Lower lobe of right lung (tissue), 2 donors: ENCODE measurements at regions not wholly inside any gene's neighbourhood (a gene's known extent, or its start where the extent isn't known, plus 50 kb on each side); places are given as distances from the start of the nearest gene placed in this dataset.
"Not testable (repeated sequence)": the region's sequence is repeated elsewhere in the genome, so short reads cannot be mapped to it uniquely, and the experiment has no call there.

Experiments used
- ATAC-seq, 2 donors: fragments of 200-7000 bp; cut with Tn5 transposase; one replicate each; pipeline ENCODE4 v1.9.1; 2020 to 2022; ENCODE audit warnings: mild to moderate bottlenecking in 2 of 2, moderate library complexity in 2 of 2
- DNase-seq: peaks from one replicate; pipeline ENCODE4 v3.0.0-alpha.2; 2020
- H3K27ac ChIP-seq: fragments of 200-600 bp; one replicate; pipeline ENCODE4 v1.8.0; 2022
- H3K27me3 ChIP-seq: fragments of 200-600 bp; one replicate; pipeline ENCODE4 v1.8.0; 2022; ENCODE audit warnings: low read depth
- H3K36me3 ChIP-seq: fragments of 200-600 bp; one replicate; pipeline ENCODE4 v1.8.0; 2022; ENCODE audit warnings: mild to moderate bottlenecking
- H3K4me1 ChIP-seq: fragments of 200-600 bp; one replicate; pipeline ENCODE4 v1.8.0; 2022
- H3K4me3 ChIP-seq: fragments of 200-600 bp; one replicate; pipeline ENCODE4 v1.8.0; 2022; ENCODE audit warnings: mild to moderate bottlenecking
- H3K9me3 ChIP-seq: fragments of 200-600 bp; one replicate; pipeline ENCODE4 v1.8.0; 2022
- intact Hi-C: fragments of 100-400 bp; cut with DNase I; formaldehyde crosslinking; loops from one replicate; pipeline ENCODE4 v1.11.0; 2022
- TF ChIP-seq, protein P1 (sequence below): fragments of 200-600 bp; IDR thresholded peaks from one replicate; pipeline ENCODE4 v1.8.0; 2022; ENCODE audit warnings: antibody characterized with exemption, mild to moderate bottlenecking
- donor health status: DM: no; HTN: yes; CAD: no; lungs with severe emphysema.

DNA sequence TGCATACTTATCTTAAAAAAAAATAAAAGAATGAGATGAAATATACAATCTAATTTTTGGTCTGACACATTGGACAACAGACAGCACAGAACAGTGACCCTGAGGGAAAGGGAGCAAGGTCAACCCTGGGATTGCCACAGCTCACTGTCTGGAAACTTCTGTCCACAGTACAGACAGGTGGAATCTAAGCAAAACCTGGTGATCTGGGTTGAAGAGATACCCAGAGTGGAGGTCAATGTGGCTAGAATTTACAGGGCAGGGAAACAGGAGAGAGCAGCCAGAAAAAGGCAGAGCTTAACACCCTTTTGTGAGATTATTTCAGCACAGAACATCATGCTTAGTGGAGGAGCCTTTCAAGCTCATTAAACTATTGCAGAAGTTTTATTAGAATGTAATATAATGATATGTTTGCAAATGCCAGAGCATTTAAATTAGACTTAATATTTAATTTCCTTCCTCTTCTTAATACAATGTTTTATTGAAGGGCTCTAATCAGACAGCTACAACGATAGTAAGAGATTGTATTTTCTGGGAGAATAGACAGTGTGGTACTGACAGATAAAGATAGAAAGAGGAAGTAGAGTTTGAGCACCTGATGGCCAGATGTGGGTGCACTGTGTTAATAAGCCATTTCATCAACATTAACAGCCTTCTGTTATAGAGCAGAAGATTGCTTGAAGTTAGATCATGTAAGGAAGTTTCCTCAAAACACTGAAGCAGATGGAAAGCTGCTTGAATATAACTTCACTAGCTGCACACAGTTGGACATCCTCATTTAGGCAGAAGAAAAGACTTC is 309.4 kb downstream of the HGF start:
- no peak overlapping the region for H3K4me3 ChIP-seq
- no peak for ATAC-seq
- TF ChIP-seq, protein P1, sequence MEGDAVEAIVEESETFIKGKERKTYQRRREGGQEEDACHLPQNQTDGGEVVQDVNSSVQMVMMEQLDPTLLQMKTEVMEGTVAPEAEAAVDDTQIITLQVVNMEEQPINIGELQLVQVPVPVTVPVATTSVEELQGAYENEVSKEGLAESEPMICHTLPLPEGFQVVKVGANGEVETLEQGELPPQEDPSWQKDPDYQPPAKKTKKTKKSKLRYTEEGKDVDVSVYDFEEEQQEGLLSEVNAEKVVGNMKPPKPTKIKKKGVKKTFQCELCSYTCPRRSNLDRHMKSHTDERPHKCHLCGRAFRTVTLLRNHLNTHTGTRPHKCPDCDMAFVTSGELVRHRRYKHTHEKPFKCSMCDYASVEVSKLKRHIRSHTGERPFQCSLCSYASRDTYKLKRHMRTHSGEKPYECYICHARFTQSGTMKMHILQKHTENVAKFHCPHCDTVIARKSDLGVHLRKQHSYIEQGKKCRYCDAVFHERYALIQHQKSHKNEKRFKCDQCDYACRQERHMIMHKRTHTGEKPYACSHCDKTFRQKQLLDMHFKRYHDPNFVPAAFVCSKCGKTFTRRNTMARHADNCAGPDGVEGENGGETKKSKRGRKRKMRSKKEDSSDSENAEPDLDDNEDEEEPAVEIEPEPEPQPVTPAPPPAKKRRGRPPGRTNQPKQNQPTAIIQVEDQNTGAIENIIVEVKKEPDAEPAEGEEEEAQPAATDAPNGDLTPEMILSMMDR: no peak
- no peak for DNase-seq
- no peak overlapping the region for H3K27ac ChIP-seq
- H3K27me3 ChIP-seq: no peaks in the 10 kb centered on the region
- H3K4me1 ChIP-seq: no peaks in the 10 kb centered on the region
- H3K9me3 ChIP-seq: no peaks in the 10 kb centered on the region
- intact Hi-C loops: loop anchor here (10.0 kb wide), 1 partner anchor 546 kb away; the partner anchor contains the start of gene SEMA3C
- H3K36me3 ChIP-seq: no peaks in the 10 kb centered on the region

DNA sequence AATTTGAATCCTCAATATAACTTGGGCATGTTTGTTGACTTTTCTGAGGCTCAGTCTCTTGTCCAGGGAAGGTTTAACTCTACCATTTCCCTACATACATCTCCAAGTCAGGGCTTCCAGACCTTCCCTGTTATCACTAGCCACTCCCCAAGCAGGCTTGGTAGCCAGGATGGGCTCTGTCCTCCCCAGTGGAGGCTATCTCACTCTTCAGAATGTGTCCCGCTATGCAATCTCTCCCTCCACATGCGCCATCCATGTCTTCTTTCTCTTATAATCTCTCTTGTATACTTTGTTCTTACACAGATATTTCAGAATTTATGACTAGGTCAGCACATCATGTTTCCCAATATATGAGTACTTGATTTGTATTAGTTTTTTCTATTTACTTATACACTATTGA is 310.4 kb downstream of the HGF start:
- intact Hi-C loops: loop anchor here (10.0 kb wide), 1 partner anchor 765 kb away; no protein-coding TSS in a partner anchor
- H3K36me3 ChIP-seq: no peaks in the 10 kb centered on the region
- H3K27ac ChIP-seq: no peak overlapping the region
- H3K27me3 ChIP-seq: no peaks in the 10 kb centered on the region
- H3K4me3 ChIP-seq: no peak overlapping the region
- TF ChIP-seq, protein P1: no peak
- ATAC-seq: no peak
- H3K4me1 ChIP-seq: no peaks in the 10 kb centered on the region
- DNase-seq: no peak
- no peaks in the 10 kb centered on the region for H3K9me3 ChIP-seq

DNA sequence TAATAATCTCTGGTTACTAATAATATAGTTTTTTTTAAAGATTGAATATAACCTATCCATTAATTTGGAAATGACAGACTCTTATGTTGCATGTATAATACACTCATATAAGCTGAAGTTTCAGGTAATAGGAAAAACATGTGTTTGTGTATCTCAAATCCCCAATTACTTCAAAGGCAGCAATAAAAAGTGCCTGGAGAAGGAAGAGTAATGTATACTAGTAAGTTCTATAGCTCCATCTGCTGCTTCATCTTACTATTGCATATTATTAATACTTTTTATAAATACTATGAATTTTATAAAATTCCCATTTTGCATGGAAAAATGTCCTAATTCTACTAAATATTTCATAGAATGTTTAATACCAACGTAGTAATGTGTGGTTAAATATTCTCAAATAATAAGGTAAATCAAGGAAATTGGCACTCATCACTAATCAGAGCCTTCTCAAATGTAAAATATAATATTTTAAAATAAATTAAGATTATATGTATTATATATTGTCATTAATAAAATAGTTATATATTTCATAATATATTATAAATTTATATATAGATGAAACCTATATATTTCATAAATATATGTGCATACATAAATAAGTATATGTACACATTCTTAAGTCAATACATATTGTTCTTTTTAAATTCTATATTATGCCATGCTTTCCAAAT is 311.9 kb downstream of the HGF start:
- intact Hi-C loops: loop anchor here (10.0 kb wide), 1 partner anchor 763 kb away; no protein-coding TSS in a partner anchor
- no peaks in the 10 kb centered on the region for H3K4me1 ChIP-seq
- H3K36me3 ChIP-seq: no peaks in the 10 kb centered on the region
- TF ChIP-seq, protein P1: peak; percentile 28
- DNase-seq (no peak), ATAC-seq (no peak)
- H3K4me3 ChIP-seq: no peak overlapping the region
- no peaks in the 10 kb centered on the region for H3K27me3 ChIP-seq
- H3K9me3 ChIP-seq: no peaks in the 10 kb centered on the region
- H3K27ac ChIP-seq: no peak overlapping the region

DNA sequence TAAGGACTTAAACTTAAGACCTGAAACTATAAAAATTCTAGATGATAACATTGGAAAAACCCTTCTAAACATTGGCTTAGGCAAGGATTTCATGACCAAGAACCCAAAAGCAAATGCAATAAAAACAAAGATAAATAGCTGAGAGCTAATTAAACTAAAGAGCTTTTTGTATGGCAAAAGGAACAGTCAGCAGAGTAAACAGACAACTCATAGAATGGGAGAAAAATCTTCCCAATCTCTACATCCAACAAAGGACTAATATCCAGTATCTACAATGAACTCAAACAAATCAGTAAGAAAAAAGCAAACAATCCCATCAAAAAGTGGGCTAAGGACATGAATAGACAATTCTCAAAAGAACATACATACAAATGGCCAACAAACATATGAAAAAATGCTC is 316.1 kb downstream of the HGF start:
- not testable (repeated sequence) for H3K4me1 ChIP-seq, DNase-seq, H3K9me3 ChIP-seq, H3K4me3 ChIP-seq, ATAC-seq, H3K27me3 ChIP-seq, H3K36me3 ChIP-seq, H3K27ac ChIP-seq
- intact Hi-C loops: loop anchor here (10.0 kb wide), 1 partner anchor 759 kb away; no protein-coding TSS in a partner anchor

DNA sequence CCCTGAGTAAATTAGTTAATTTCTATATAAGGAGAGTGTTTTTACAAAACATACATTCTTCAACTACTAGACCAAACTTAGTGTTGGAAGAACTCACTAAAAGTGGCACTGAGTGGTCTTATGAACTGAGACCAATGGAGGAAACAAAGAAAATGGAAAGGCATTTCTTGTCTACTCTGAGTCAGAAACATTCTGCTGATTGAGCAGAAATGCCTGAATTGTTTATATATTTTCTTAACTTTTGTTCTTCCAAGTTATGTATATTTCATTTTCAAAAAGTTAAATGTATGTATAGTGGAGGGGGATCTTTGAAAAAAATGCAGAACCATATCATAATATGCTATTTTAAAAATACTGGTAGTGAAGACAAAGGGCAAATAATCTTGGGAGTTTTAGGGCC is 320.7 kb downstream of the HGF start:
- H3K36me3 ChIP-seq: no peaks in the 10 kb centered on the region
- intact Hi-C loops: no loop called here
- no peak overlapping the region for H3K27ac ChIP-seq
- H3K4me3 ChIP-seq: no peak overlapping the region
- no peaks in the 10 kb centered on the region for H3K9me3 ChIP-seq
- TF ChIP-seq, protein P1: no peak
- ATAC-seq (no peak), DNase-seq (no peak)
- H3K4me1 ChIP-seq: no peaks in the 10 kb centered on the region
- no peaks in the 10 kb centered on the region for H3K27me3 ChIP-seq
